GM19328 (cell line): ENCODE measurements at regions not wholly inside any gene's neighbourhood (a gene's known extent, or its start where the extent isn't known, plus 50 kb on each side); places are given as distances from the start of the nearest gene placed in this dataset.
"Not testable (repeated sequence)": the region's sequence is repeated elsewhere in the genome, so short reads cannot be mapped to it uniquely, and the experiment has no call there.

Source experiments
- ATAC-seq: cut with Tn5 transposase; IDR thresholded peaks from one replicate; pipeline ENCODE4 v1.9.1; 2021; ENCODE audit warnings: mild to moderate bottlenecking, moderate library complexity; ENCODE audit not compliant: unreplicated experiment

DNA sequence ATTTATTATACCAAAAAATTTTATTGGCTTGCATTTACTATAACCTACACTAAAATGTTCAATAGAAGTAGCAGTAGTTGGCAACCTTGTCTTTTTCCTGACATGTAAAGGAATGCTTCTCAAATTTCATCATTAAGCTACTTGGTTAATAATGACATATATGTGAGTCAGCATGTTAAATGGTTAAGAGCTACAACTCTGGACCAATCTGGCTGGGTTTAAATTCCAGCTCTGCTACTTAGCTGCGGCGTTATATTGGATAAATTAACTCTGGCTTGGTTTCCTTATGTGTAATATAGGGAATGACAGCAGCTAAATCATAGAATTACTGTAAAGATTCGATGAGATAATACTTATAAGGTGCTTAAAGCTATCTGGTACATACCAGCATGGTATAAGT lies 53.7 kb upstream of the OTOGL start:
- no peak for ATAC-seq

GRCh38 chr12:80044694-80045046 lies 54.7 kb upstream of the OTOGL start:
- ATAC-seq: no peak

- ATAC-seq: no peak
Observed at GRCh38 chr12:80041692-80042091, 57.6 kb upstream of the OTOGL start.

DNA sequence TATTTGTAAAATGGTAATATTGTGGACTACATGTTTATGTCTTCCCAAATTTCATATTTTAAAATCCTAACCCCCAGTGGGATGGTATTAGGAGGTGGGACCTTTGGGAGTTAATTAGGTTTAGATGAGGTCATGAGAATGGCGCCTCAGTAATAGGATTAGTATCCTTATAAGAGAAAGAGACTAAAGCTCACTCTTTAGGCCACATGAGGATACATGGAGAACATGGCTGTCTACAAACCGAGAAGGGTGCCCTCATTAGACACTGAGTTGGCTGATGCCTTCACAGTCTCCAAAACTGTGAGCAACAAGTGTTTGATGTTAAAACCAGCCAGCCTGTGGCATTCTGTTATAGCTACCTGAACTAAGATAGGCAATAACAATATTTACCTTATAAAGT lies 58.3 kb upstream of the OTOGL start:
- ATAC-seq: no peak

DNA sequence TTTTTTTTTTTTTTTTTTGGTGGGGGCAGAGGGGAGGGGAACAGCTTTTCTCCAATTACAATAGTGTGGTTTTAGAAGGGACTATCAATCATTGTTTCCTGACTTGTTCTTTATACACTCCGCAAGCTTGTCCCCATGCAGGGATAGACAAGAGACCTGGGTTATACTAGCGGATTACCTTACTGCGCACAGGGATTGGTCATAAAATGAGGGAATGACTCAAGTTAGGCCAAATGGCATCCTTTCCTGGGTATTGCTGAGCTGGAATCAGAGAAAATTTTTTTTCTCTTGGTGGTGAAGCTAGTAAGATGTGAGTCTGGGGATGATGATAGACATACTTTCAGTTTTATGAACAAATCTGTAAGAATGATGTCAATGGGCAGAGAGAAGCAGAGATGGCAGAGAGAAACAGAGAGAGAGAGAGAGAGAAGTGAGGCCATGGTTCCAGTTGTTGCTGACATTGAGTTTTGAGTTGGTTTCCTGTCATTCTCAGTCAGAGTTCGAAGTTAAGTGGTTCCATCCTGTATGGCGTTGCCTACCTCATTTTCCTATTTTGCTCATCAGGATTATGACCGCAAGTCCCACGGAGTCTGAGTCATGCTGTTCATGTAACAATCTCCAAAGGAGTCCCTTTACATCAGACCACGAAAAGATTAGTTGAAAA lies 59.1 kb upstream of the OTOGL start:
- ATAC-seq: no peak

GRCh38 chr12:80038062-80038560 lies 61.2 kb upstream of the OTOGL start:
- no peak for ATAC-seq

DNA sequence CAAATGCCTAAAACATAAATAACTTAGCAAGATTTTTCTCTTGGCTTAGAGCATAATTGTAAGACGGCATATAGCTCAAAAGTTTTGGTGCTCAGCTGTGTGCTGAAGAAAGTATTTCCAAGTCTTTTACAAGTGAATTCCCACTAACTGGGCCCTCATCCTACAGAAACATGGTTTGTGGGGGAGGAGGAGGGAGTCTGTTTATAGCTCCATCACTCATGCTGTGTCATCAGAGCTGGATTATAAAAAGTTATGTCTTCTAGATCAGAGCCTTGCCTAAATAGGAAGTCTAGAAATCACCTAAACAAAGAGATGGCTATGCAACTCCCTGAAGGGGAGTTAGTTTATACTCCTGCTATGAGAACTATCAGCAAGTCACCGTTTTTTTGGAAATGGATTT lies 65.9 kb upstream of the OTOGL start:
- no peak for ATAC-seq

DNA sequence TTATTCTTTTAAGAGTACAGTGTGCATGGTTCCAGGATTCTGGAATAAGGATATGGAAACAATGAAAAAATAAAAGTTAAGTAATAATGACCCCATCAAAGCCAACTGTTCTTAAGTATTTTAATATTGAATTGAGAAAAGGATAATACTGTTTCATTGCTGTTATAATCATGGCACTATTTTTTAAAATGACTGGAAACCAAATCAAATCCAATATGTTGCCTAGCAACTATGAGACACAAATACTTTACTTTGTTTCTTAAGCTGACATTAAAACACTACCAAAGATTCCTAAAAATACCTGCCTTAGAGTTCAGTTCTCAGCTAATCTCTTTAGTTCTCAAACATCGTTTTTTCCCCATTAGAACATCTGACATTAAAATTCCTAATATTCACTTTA lies 66.4 kb upstream of the OTOGL start:
- no peak for ATAC-seq

- no peak for ATAC-seq
Observed at GRCh38 chr12:80031229-80031628, 68.1 kb upstream of the OTOGL start.

- no peak for ATAC-seq
Observed at GRCh38 chr12:80025638-80026037, 73.7 kb upstream of the OTOGL start.

DNA sequence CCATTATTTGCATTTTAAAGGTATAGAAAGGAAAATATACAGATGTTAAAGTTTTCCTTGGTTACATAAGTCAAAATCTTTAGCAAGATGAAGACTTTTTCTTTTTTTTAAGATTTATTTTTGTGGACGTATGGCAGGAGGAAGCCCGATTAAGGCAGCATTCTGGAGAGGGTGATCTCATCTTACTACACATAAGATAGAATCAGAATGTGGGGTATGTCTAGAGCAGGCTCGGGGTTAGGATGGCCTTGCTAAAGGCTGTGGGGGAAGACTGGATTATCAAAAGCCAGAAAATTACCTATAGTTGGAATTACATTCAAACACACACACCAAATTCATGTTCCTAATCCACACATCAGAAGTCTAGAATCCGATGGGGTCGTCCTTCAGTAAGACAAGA lies 79.6 kb upstream of the OTOGL start:
- ATAC-seq: no peak

DNA sequence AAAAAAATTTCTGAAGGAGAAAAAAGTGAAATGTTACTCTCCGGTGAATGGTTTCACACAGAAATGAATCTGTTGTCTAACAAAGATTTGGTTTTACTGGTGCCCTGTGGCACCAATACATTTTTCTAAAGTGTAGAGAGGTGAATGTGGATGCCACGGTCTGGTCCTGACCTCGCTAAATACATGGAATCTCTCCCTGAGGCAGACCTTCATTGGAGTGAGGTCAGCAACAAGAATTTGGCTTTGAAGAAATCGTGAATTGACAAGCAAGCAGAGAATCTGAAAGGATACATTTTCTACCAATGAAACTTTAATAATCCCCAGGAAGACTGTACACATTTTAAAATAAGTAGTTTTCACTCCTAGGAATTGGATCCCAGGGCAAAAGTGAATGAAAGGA lies 81.2 kb upstream of the OTOGL start:
- no peak for ATAC-seq

DNA sequence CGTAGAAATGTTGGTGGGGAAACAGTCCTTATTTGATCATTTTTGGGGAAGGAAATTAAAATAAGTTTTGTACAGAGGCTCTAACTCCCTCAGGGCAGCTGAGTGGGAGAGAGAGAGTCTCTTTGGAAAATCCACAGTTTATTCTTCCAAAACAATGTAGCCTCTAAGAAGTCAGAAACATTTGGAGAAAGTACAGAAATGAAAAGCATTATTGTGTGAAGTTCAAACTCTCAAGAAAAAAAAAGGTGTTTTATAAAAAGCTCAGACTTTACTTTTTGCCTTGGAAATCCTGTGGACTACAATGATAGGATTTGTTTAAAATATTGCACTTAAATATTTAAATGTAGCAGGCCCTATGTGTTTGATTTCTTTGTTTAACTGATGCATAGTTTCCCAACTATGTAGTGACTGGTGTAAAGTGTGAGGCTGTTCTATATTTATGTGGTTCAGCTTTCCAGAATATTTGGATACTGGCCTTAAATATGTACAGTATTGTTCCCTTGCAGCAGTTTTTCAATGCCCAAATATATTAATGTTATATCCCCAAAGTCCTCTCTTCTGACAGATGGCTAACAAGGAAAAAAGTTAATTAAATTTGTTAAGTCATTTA lies 82.0 kb upstream of the OTOGL start:
- no peak for ATAC-seq

GRCh38 chr12:80016684-80017083 lies 81.8 kb upstream of the PPP1R12A start:
- ATAC-seq: no peak

DNA sequence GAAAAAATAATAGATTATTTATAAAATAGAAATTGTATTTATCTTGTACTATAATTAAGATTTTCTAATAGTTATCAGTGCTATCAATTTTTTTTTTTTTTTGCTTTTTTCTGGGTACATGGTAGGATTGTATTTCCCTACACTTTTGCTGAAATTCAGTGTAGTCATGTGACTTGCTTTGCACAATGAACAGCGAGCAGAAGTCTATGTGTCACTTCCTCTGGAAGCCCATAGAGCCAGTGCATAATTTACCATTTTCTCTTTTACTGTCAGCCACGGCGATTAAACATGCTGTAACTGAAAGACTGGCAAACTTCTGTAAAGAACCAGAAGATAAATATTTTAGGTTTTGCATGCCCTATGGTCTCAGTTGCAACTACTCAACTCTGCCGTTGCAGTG lies 80.8 kb upstream of the PPP1R12A start:
- ATAC-seq: no peak

- ATAC-seq: not testable (repeated sequence)
Observed at GRCh38 chr12:80003744-80004143, 68.8 kb upstream of the PPP1R12A start.

- no peak for ATAC-seq
Observed at GRCh38 chr12:80001562-80001961, 66.7 kb upstream of the PPP1R12A start.

DNA sequence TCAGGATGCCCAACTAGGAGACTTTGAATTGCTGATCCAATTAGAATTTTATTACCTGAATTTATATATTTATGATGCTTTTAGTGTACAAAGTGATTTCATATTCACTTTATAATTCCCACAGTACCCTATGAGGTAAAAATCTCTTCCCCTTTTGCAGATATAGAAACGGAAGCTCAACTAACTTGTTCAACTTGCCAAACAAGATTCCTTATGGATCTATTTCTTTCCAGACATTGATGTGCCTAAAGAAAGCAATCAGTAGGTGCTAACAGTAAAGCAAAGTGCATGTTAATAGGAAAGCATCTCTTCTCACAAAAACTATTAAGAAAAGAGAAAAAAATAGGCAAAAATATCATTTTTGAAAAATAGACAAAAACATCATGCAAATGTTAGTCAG lies 65.9 kb upstream of the PPP1R12A start:
- ATAC-seq: no peak

DNA sequence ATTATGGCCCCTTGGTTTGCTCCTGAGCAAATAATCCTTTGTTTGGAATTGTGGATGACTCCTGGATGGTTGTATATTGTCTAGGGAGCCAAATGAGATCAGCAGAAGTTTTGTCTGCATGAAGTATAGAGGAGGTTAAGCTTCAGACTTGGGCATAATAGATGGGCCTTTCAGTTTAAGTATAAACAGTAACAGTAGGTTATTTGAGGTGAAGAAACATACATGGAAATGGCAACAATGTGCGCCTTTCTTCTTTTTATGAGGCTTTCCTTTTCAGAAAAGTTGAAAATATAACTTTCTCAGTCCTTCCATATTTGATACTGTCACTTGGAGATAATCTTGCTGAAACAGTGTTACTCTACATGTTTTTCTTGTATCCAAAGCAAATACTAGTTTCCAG lies 63.7 kb upstream of the PPP1R12A start:
- ATAC-seq: no peak

DNA sequence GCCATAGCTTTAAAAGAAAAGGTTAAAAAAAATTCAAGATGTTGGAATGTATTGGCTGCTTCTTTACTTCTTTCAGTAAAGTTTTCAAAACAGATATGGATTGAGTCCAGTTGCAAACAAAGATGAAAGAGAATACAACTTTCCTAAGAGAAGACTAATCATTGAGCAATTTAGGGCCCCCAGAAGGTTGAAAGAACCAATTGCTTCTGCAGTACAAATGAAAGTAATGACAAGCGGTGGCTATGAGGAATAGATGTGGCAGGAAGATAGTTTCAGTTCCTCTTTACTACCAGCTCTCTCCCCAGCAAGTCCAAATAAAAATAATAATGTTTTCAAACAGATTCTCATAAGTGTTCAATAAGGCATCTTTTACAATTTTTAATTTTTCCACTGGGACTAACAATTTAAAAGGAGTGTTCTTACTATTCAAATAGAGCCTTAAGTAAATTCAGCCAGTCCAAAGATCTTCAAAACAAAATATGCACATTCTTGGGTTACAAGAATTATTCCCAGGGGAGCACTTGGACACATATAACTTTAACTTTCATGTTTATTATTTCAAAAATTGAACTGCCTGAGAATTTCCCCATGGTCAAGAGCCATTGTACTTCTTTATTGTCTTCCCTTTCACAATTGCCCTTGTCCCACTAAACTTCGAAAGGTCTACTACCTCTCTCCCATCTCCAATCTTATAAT lies 62.3 kb upstream of the PPP1R12A start:
- ATAC-seq: peak; percentile 94

DNA sequence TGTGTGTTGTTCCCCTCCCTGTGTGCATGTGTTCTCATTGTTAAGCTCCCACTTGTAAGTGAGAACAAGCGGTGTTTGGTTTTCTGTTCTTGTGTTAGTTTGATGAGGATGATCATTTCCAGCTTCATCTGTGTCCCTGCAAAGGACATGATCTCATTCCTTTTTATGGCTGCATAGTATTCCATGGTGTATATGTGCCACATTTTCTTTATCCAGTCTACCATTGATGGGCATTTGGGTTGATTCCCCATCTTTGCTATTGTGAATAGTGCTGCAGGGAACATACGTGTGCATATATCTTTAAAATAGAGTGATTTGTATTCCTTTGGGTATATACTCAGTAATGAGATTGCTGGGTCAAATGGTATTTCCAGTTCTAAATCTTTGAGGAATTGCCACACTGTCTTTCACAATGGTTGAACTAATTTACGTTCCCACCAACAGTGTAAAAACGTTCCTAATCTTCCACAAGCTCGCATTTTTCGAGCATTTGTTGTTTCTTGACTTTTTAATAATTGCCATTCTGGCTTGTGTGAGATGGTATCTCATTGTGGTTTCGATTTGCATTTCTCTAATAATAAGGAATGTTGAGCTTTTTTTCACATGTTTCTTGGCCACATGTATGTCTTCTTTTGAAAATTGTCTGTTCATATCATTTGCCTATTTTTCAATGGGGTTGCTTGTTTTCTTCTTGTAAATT lies 60.6 kb upstream of the PPP1R12A start:
- ATAC-seq: not testable (repeated sequence)
